GM12872 (cell line): ENCODE measurements at regions not wholly inside any gene's neighbourhood (a gene's known extent, or its start where the extent isn't known, plus 50 kb on each side); places are given as distances from the start of the nearest gene placed in this dataset.

ENCODE experiments used
- CTCF ChIP-seq: IDR thresholded peaks from 3 replicates; pipeline ENCODE4 v1.5.1; 2011; ENCODE audit warnings: low read depth, mild to moderate bottlenecking, low read length, moderate library complexity; ENCODE audit not compliant: insufficient read depth

- TF ChIP-seq CTCF = no peak
Observed at GRCh38 chr3:77976079-77976478, 936.2 kb downstream of the ROBO2 start.

GRCh38 chr3:78003090-78003489 is 963.2 kb downstream of the ROBO2 start:
- no peak for TF ChIP-seq CTCF

- TF ChIP-seq CTCF = no peak
Observed at GRCh38 chr3:78004571-78004970, 964.7 kb downstream of the ROBO2 start.

GRCh38 chr3:78013653-78014052 is 973.8 kb downstream of the ROBO2 start:
- TF ChIP-seq CTCF = no peak

- TF ChIP-seq CTCF = no peak
Observed at GRCh38 chr3:78015856-78016255, 976.0 kb downstream of the ROBO2 start.

- TF ChIP-seq CTCF = no peak
Observed at GRCh38 chr3:78021710-78022109, 981.8 kb downstream of the ROBO2 start.

- TF ChIP-seq CTCF = no peak
Observed at GRCh38 chr3:78022232-78022631, 982.3 kb downstream of the ROBO2 start.

GRCh38 chr3:78023257-78023656 is 983.4 kb downstream of the ROBO2 start:
- TF ChIP-seq CTCF = no peak
